ENCODE measurements at regions not wholly inside any gene's neighbourhood (a gene's known extent, or its start where the extent isn't known, plus 50 kb on each side); places are given as distances from the start of the nearest gene placed in this dataset.

DNA sequence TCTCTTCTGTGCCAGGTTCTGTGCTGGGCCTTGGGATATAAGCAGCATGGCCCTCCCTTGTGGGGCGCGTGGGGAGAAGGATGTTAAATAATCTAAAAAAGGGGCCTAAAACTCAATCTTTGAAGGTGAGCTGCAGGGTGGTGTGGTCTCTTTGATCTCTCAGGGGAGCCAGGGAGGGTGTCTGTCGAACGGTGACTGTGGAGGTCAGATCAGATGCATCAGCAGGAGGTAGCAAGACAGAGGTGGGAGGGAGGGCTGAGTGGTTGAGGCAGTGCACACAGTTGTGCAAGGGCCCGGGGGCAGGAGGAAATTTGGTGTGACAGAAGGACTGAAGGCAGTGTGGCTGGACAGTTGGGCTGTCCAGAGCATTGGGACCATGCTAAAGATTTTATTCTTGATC lies 287.3 kb downstream of the BMP7 start:
- TF ChIP-seq, protein P1, sequence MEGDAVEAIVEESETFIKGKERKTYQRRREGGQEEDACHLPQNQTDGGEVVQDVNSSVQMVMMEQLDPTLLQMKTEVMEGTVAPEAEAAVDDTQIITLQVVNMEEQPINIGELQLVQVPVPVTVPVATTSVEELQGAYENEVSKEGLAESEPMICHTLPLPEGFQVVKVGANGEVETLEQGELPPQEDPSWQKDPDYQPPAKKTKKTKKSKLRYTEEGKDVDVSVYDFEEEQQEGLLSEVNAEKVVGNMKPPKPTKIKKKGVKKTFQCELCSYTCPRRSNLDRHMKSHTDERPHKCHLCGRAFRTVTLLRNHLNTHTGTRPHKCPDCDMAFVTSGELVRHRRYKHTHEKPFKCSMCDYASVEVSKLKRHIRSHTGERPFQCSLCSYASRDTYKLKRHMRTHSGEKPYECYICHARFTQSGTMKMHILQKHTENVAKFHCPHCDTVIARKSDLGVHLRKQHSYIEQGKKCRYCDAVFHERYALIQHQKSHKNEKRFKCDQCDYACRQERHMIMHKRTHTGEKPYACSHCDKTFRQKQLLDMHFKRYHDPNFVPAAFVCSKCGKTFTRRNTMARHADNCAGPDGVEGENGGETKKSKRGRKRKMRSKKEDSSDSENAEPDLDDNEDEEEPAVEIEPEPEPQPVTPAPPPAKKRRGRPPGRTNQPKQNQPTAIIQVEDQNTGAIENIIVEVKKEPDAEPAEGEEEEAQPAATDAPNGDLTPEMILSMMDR (conservative IDR thresholded peaks at IDR 0.05; ENCODE audit: low read depth, low read length) = no peak
- no peak for TF ChIP-seq EZH2 (IDR thresholded peaks at IDR 0.05; ENCODE audit: low read length, unreplicated experiment)

All from PC-3 (cell line).